C4-2B (cell line): ENCODE measurements at regions not wholly inside any gene's neighbourhood (a gene's known extent, or its start where the extent isn't known, plus 50 kb on each side); places are given as distances from the start of the nearest gene placed in this dataset.

Source experiments
- H3K27ac ChIP-seq: fragments of 450-650 bp; 2 replicates; pipeline ENCODE4 v1.5.1; 2017
- ZFX ChIP-seq: fragments of 450-650 bp; IDR thresholded peaks from 2 replicates; pipeline ENCODE4 v1.6.1; 2017
- TF ChIP-seq, protein P1 (sequence below): fragments of 450-650 bp; conservative IDR thresholded peaks from 2 replicates; pipeline ENCODE4 v1.5.1; 2017; ENCODE audit warnings: mild to moderate bottlenecking

DNA sequence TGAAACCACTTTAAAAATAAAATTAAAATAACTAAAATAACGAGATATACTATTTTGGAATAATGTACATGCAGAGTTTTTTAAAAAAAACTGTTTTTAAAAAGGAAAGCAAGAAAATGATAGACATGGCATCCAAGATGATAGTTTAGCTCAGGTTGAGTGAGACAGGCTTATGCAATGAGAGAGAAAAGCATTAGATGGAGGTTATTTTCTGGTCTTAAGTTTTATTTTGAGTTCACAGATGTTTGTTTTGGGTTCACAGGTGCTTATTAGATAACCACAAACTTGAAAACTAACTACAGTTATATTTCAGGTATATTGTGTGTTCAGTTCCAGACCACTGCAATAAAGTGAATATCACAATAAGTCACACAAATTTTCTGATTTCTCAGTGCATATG, 413.6 kb upstream of the TMCO5A start:
- TF ChIP-seq ZFX, result no peak
- TF ChIP-seq, protein P1, sequence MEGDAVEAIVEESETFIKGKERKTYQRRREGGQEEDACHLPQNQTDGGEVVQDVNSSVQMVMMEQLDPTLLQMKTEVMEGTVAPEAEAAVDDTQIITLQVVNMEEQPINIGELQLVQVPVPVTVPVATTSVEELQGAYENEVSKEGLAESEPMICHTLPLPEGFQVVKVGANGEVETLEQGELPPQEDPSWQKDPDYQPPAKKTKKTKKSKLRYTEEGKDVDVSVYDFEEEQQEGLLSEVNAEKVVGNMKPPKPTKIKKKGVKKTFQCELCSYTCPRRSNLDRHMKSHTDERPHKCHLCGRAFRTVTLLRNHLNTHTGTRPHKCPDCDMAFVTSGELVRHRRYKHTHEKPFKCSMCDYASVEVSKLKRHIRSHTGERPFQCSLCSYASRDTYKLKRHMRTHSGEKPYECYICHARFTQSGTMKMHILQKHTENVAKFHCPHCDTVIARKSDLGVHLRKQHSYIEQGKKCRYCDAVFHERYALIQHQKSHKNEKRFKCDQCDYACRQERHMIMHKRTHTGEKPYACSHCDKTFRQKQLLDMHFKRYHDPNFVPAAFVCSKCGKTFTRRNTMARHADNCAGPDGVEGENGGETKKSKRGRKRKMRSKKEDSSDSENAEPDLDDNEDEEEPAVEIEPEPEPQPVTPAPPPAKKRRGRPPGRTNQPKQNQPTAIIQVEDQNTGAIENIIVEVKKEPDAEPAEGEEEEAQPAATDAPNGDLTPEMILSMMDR, result no peak
- H3K27ac ChIP-seq, result no peak overlapping the region

DNA sequence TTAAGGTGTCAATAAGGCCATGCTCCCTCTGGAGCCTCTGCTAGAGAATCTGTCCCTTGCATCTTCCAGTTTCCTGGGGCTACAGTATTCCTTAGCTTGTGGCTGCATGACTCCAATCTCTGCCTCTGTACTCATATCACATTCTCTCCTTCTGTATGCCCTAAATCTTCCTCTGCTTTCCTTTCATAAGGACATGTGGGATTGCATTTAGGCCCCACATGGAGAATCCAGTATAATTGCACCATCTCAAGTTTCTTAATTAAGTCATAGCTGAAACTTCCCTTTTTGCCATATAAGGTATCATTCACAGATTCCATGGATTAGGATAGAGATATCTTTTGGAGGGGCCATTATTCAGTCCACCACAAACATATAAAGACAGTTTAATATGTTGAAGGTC, 409.8 kb upstream of the TMCO5A start:
- TF ChIP-seq ZFX, result no peak
- TF ChIP-seq, protein P1, result no peak
- H3K27ac ChIP-seq, result no peak overlapping the region

DNA sequence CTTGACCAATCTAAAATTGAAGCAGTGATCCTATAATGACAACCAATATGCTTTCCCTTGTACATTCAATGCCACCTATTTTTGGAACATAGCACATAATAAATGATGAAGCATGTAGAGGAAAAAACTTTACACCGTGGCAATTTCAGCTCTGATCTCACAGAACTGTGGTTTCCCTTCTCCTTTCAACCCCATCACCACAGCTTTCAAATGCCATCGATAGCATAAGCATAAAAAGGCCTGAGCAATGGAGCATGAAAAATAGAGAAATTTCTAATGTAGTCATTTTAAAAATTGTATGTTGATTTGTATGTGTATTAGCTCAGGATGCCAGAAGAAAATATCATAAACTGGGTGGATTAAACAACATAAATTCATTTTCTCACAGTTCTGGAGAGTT, 406.0 kb upstream of the TMCO5A start:
- H3K27ac ChIP-seq, result no peak overlapping the region
- TF ChIP-seq ZFX, result no peak
- TF ChIP-seq, protein P1, result no peak

DNA sequence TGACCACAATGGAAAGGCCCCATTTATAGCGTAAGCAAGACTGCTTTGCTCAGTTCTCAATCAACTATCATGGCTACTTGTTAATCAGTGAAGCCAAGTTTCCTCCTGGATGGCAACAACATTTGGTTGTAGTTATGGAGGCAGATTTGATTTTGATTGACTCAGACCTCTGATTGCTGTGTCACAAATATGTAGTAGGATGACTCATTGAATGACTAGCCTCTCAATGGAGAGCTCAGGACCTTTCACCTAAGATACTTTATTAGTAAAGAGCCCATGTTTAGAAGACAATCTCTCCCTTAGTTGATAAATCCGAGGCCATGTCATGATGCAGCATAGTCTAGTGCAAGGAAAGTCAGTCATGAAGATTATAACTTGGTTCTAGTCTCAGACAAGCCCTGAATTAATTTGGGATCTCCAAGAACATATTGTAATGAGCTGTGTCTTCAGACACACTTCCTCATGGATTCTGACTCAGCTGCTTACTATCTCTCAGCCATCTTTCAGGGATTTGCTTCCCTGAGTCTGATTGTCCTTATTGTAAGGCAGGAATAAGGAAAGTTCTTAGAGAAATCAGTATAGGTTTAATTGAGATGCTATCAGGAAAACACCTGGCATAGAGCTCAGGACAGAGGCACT, 397.4 kb upstream of the TMCO5A start:
- no peak overlapping the region for H3K27ac ChIP-seq
- TF ChIP-seq ZFX, result no peak
- TF ChIP-seq, protein P1, result no peak

DNA sequence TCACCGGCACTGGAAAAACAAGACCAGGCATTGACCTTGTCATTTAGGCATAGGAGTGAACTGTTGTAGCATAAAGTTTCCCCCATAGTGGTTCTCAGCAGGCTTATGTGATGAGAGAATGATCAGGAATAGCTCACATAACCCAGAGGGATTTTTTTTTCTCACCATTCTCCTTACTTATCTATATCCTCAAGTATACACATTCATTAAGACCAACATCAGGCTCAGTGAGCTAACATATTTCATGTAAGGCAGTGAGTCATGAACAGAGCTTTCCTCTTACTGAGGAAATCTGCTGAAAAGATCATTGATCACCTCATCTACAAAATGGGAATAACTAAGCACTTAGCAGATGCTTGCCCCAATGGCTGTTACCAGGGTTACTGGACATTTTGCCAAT, 396.6 kb upstream of the TMCO5A start:
- no peak overlapping the region for H3K27ac ChIP-seq
- TF ChIP-seq, protein P1, result no peak
- no peak for TF ChIP-seq ZFX

DNA sequence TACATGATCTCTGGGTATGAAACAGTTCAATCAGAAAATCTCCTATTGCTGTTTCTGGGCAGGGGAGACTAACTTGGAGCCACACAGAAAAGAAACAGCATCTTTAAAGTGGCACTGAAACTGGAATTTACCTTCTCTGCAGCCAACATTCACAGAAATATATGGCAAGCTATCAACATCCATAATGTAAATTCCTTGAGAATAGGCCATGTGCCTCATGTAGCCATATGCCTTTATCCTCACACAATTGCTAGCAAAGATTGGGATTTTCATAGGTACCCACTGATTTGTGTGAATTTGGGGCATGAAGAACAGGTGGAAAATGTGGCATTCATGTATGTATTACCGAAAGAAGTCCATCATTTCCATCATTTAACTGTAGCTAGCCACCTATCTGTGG, 386.3 kb upstream of the TMCO5A start:
- TF ChIP-seq, protein P1, result no peak
- no peak for TF ChIP-seq ZFX
- H3K27ac ChIP-seq, result no peak overlapping the region

DNA sequence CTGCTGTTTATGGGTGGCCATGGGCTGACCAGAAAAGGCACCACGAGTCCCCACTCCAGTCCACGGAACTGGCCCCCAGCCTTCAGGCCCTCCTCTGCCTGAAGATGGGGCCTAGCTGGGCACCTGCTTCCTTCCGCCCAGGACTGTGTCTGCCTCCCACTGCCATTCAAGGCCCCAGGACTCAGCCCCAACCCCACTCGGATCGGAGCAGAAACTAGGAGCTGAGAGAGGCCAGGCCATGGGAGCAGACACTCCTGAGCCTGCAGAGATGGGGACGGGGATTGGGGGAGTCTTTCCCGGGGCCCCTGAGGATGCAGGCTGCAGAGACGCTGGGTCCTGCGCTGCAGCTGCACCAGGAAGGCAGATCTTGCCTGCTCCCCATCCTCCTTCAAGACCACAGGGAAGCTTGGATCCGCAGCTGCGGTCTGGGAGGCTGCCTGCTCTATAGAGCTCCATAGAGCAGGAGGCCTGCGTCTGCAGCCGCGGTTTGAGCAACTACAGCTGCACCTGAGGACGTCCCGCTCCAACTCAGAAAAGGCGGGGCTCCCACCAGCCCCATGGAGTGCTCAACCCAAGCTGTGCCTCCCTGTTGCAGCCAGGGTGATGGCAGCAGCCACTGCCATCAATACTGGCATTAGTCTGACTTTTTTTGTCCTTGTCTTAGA, 383.9 kb upstream of the TMCO5A start:
- H3K27ac ChIP-seq, result no peak overlapping the region
- TF ChIP-seq, protein P1, result no peak
- no peak for TF ChIP-seq ZFX
